ENCODE measurements at regions not wholly inside any gene's neighbourhood (a gene's known extent, or its start where the extent isn't known, plus 50 kb on each side); places are given as distances from the start of the nearest gene placed in this dataset.

- Histone ChIP-seq H3K27me3 (ENCODE audit: insufficient read depth, low read length) (no peaks in the 10 kb centered on the region), H3K4me2 (ENCODE audit: low read length) (no peak overlapping the region), H3K9me3 (ENCODE audit: control insufficient read depth in 1 of 2, insufficient read depth in 1 of 2, low read depth in 1 of 2, low read length in 2 of 2) (no peaks in the 10 kb centered on the region), H3K36me3 (ENCODE audit: control insufficient read depth in 1 of 2, insufficient read depth in 2 of 2, low read length in 2 of 2) (no peaks in the 10 kb centered on the region), H3K79me2 (ENCODE audit: insufficient read depth, low read length) (no peaks in the 10 kb centered on the region), H3K27ac (ENCODE audit: low read depth, low read length) (no peak overlapping the region), H2AFZ (ENCODE audit: low read depth, low read length, poor library complexity, severe bottlenecking) (no peak overlapping the region), H3K4me1 (ENCODE audit: control insufficient read depth in 1 of 2, insufficient read depth in 2 of 2, low read length in 2 of 2) (no peaks in the 10 kb centered on the region), H3K4me3 (replicated peaks in 1 of 2; ENCODE audit: low read depth in 1 of 2, low read length in 2 of 2) (no peak overlapping the region), H4K20me1 (ENCODE audit: insufficient read depth) (no peaks in the 10 kb centered on the region), H3K9me2 (ENCODE audit: insufficient read depth) (no peaks in the 10 kb centered on the region), H3K9ac (ENCODE audit: low read length) (no peak overlapping the region)
- TF ChIP-seq EZH2 (IDR thresholded peaks at IDR 0.05) (no peak), SIN3A (IDR thresholded peaks at IDR 0.05; ENCODE audit: low read depth) (no peak), CEBPB (IDR thresholded peaks at IDR 0.05; ENCODE audit: low read depth) (no peak), FOSL1 (IDR thresholded peaks at IDR 0.05; ENCODE audit: low read depth) (no peak), ELF1 (IDR thresholded peaks at IDR 0.05; ENCODE audit: borderline replicate concordance, low read depth) (no peak), ZFX (IDR thresholded peaks at IDR 0.05) (no peak), POLR2A (IDR thresholded peaks at IDR 0.05; ENCODE audit: borderline replicate concordance, extremely low read depth, insufficient read depth, insufficient read length) (no peak), SRF (IDR thresholded peaks at IDR 0.05; ENCODE audit: low read depth) (no peak), JUND (IDR thresholded peaks at IDR 0.05) (no peak), POLR2AphosphoS5 (IDR thresholded peaks at IDR 0.05; ENCODE audit: low read depth, low read length) (no peak)
- TF ChIP-seq, protein P1, sequence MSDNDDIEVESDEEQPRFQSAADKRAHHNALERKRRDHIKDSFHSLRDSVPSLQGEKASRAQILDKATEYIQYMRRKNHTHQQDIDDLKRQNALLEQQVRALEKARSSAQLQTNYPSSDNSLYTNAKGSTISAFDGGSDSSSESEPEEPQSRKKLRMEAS (IDR thresholded peaks at IDR 0.05), result no peak
- RAD21 ChIA-PET (ENCODE audit: low non-redundant PET in 1 of 2, low total read pairs in 2 of 2, uncharacterized antibody in 2 of 2, unreplicated experiment in 2 of 2), result no interaction called here
- no peak for DNase-seq (ENCODE audit: low read depth, low spot score)
- ATAC-seq, result no peak; the same call in 1 of the 2 replicates
- POLR2A ChIA-PET, result no interaction called here
- CTCF ChIA-PET, result no interaction called here
- BruUV-seq (replicated peaks), result no TSS peak
- intact Hi-C loops (cut with micrococcal nuclease), result no loop called here
Measured at GRCh38 chrX:39629001-39629400, 468.8 kb downstream of the BCOR start.

DNA sequence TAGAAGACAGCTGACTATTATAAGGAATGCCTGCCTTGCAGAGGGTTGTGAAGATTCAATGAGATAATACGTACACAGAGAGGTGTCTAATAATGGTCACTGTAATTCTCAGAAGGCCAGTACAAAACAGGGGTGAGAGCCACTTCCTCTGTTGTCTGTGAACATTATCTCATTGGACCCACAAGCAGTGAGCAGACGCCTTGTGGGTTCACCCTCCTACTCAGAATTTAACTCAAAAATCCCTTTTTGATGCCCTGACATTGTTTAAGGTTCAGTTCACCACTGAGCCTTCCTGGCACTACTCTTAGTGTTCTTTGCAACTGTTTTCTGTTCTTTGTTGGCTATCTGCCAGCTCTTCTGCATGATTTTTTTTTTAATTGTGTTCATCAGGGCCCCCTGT is 467.4 kb downstream of the BCOR start:
- no peak for ATAC-seq
- Histone ChIP-seq H3K9ac (ENCODE audit: low read length) (no peak overlapping the region), H3K4me3 (replicated peaks in 1 of 2; ENCODE audit: low read depth in 1 of 2, low read length in 2 of 2) (no peak overlapping the region), H4K20me1 (ENCODE audit: insufficient read depth) (no peaks in the 10 kb centered on the region), H3K36me3 (ENCODE audit: control insufficient read depth in 1 of 2, insufficient read depth in 2 of 2, low read length in 2 of 2) (no peaks in the 10 kb centered on the region), H3K79me2 (ENCODE audit: insufficient read depth, low read length) (no peaks in the 10 kb centered on the region), H3K9me2 (ENCODE audit: insufficient read depth) (no peaks in the 10 kb centered on the region), H3K27me3 (ENCODE audit: insufficient read depth, low read length) (no peaks in the 10 kb centered on the region), H3K4me1 (ENCODE audit: control insufficient read depth in 1 of 2, insufficient read depth in 2 of 2, low read length in 2 of 2) (no peaks in the 10 kb centered on the region), H3K4me2 (ENCODE audit: low read length) (no peak overlapping the region), H2AFZ (ENCODE audit: low read depth, low read length, poor library complexity, severe bottlenecking) (no peak overlapping the region), H3K27ac (ENCODE audit: low read depth, low read length) (no peak overlapping the region), H3K9me3 (ENCODE audit: control insufficient read depth in 1 of 2, insufficient read depth in 1 of 2, low read depth in 1 of 2, low read length in 2 of 2) (no peaks in the 10 kb centered on the region)
- RAD21 ChIA-PET (ENCODE audit: low non-redundant PET in 1 of 2, low total read pairs in 2 of 2, uncharacterized antibody in 2 of 2, unreplicated experiment in 2 of 2), result no interaction called here
- intact Hi-C loops (cut with micrococcal nuclease), result no loop called here
- TF ChIP-seq POLR2A (IDR thresholded peaks at IDR 0.05; ENCODE audit: borderline replicate concordance, extremely low read depth, insufficient read depth, insufficient read length), result no peak
- BruUV-seq (replicated peaks), result no TSS peak
- POLR2A ChIA-PET, result no interaction called here
- CTCF ChIA-PET, result no interaction called here
- no peak for DNase-seq (ENCODE audit: low read depth, low spot score)

Data from HCT116 (cell line).